DND-41 (cell line): ENCODE measurements at regions not wholly inside any gene's neighbourhood (a gene's known extent, or its start where the extent isn't known, plus 50 kb on each side); places are given as distances from the start of the nearest gene placed in this dataset.

Source experiments
- CTCF ChIP-seq: IDR thresholded peaks from 2 replicates; pipeline ENCODE4 v1.5.1; 2012; ENCODE audit warnings: borderline replicate concordance, low read length, moderate library complexity, mild to moderate bottlenecking; ENCODE audit not compliant: poor library complexity, severe bottlenecking; ENCODE audit errors: extremely low read depth
- EZH2 ChIP-seq: IDR thresholded peaks from 3 replicates; pipeline ENCODE4 v1.6.1; 2012; ENCODE audit warnings: borderline replicate concordance, low read depth, mild to moderate bottlenecking, moderate library complexity, low read length, inconsistent platforms; ENCODE audit not compliant: severe bottlenecking

GRCh38 chr1:80365359-80366021, 1359.0 kb upstream of the ADGRL4 start:
- TF ChIP-seq CTCF (no peak), EZH2 (no peak)
